Stimulated activated CD8-positive, alpha-beta memory T cell treated with anti-CD3 and anti-CD28 coated beads, Interleukin-2, amount 100 ng/mL, for 1 hour (primary cell): ENCODE measurements at regions not wholly inside any gene's neighbourhood (a gene's known extent, or its start where the extent isn't known, plus 50 kb on each side); places are given as distances from the start of the nearest gene placed in this dataset.

Source experiments
- DNase-seq, 2 donors: peaks; one replicate each; pipeline ENCODE4 v3.0.0-alpha.2; 2020; ENCODE audit warnings: low read depth in 2 of 2

GRCh38 chr3:83092521-83093221 lies 1331.2 kb upstream of the GBE1 start:
- DNase-seq: no peak

GRCh38 chr3:83076041-83076440 lies 1314.6 kb upstream of the GBE1 start:
- no peak for DNase-seq

GRCh38 chr3:83074485-83074884 lies 1313.0 kb upstream of the GBE1 start:
- no peak for DNase-seq

- DNase-seq: no peak
These were observed 1304.5 kb upstream of the GBE1 start for GRCh38 chr3:83065851-83066460.

GRCh38 chr3:83063446-83063845 lies 1302.0 kb upstream of the GBE1 start:
- DNase-seq: no peak

- no peak for DNase-seq
These were observed 1287.1 kb upstream of the GBE1 start for GRCh38 chr3:83048556-83048955.

- DNase-seq: no peak
These were observed 1278.0 kb upstream of the GBE1 start for GRCh38 chr3:83039422-83039821.

GRCh38 chr3:83035704-83036010 lies 1274.2 kb upstream of the GBE1 start:
- no peak for DNase-seq

GRCh38 chr3:83034806-83035703 lies 1273.6 kb upstream of the GBE1 start:
- DNase-seq: no peak

- no peak for DNase-seq
These were observed 1271.7 kb upstream of the GBE1 start for GRCh38 chr3:83033133-83033532.

GRCh38 chr3:83023086-83023485 lies 1261.6 kb upstream of the GBE1 start:
- DNase-seq: no peak

GRCh38 chr3:83011481-83011880 lies 1250.0 kb upstream of the GBE1 start:
- no peak for DNase-seq

GRCh38 chr3:83003917-83004316 lies 1242.5 kb upstream of the GBE1 start:
- DNase-seq: no peak

GRCh38 chr3:83002869-83003445 lies 1241.5 kb upstream of the GBE1 start:
- DNase-seq: no peak

- no peak for DNase-seq
These were observed 1238.3 kb upstream of the GBE1 start for GRCh38 chr3:82999777-83000176.

- DNase-seq: no peak
These were observed 1216.9 kb upstream of the GBE1 start for GRCh38 chr3:82978368-82978767.

- DNase-seq: no peak
These were observed 1216.4 kb upstream of the GBE1 start for GRCh38 chr3:82977871-82978270.

- DNase-seq: no peak
These were observed 1212.3 kb upstream of the GBE1 start for GRCh38 chr3:82973791-82974190.

GRCh38 chr3:82960379-82960778 lies 1198.9 kb upstream of the GBE1 start:
- no peak for DNase-seq

GRCh38 chr3:82957696-82958095 lies 1196.3 kb upstream of the GBE1 start:
- no peak for DNase-seq

GRCh38 chr3:82957079-82957478 lies 1195.6 kb upstream of the GBE1 start:
- no peak for DNase-seq

GRCh38 chr3:82954486-82954885 lies 1193.0 kb upstream of the GBE1 start:
- DNase-seq: no peak

- no peak for DNase-seq
These were observed 1180.6 kb upstream of the GBE1 start for GRCh38 chr3:82942041-82942440.
